Liver (tissue), 8 donors: ENCODE measurements at regions not wholly inside any gene's neighbourhood (a gene's known extent, or its start where the extent isn't known, plus 50 kb on each side); places are given as distances from the start of the nearest gene placed in this dataset.

Source experiments
- DNase-seq: peaks from one replicate; pipeline ENCODE4 v3.0.0-alpha.2; 2017; ENCODE audit warnings: low spot score
- H3K27ac ChIP-seq, 2 donors: one replicate each; pipeline ENCODE4 v1.7.0; 2013; ENCODE audit warnings: inconsistent platforms in 2 of 2, low read length in 2 of 2, control low read depth in 1 of 2, low read depth in 1 of 2, mild to moderate bottlenecking in 1 of 2
- H3K27me3 ChIP-seq, 4 donors: one replicate each; pipeline versions ENCODE4 v1.6.1 to v1.7.0; 2013; ENCODE audit warnings: low read length in 3 of 4, inconsistent platforms in 1 of 4, mild to moderate bottlenecking in 1 of 4, moderate library complexity in 1 of 4; ENCODE audit not compliant: control insufficient read depth in 4 of 4, insufficient read depth in 4 of 4
- H3K36me3 ChIP-seq, 4 donors: one replicate each; pipeline versions ENCODE4 v1.6.1 to v1.7.0; 2013; ENCODE audit warnings: low read length in 3 of 4, mild to moderate bottlenecking in 3 of 4, low read depth in 1 of 4, moderate library complexity in 1 of 4; ENCODE audit not compliant: control insufficient read depth in 4 of 4, insufficient read depth in 3 of 4
- H3K4me1 ChIP-seq, 4 donors: one replicate each; pipeline versions ENCODE4 v1.6.1 to v1.7.0; 2013; ENCODE audit warnings: low read length in 3 of 4, mild to moderate bottlenecking in 3 of 4, moderate library complexity in 1 of 4; ENCODE audit not compliant: control insufficient read depth in 4 of 4, insufficient read depth in 4 of 4
- H3K4me3 ChIP-seq, 3 donors: one replicate each; pipeline versions ENCODE4 v1.6.1 to v1.7.0; 2013; ENCODE audit warnings: low read length in 3 of 3, control low read depth in 1 of 3, low read depth in 1 of 3, mild to moderate bottlenecking in 1 of 3
- H3K9ac ChIP-seq, 2 donors: one replicate each; pipeline ENCODE4 v1.7.0; 2013; ENCODE audit warnings: low read length in 2 of 2, mild to moderate bottlenecking in 2 of 2, moderate library complexity in 2 of 2, control low read depth in 1 of 2, low read depth in 1 of 2
- H3K9me3 ChIP-seq, 4 donors: one replicate each; pipeline versions ENCODE4 v1.6.1 to v1.7.0; 2013; ENCODE audit warnings: low read length in 3 of 4; ENCODE audit not compliant: control insufficient read depth in 4 of 4
- EGR1 ChIP-seq, 2 donors: IDR thresholded peaks; 2 replicates each; pipeline ENCODE4 v1.6.1; 2016 to 2018; ENCODE audit warnings: antibody characterized with exemption in 2 of 2, low read depth in 2 of 2
- FOXA1 ChIP-seq: IDR thresholded peaks from 2 replicates; pipeline ENCODE4 v1.6.1; 2016; ENCODE audit warnings: antibody characterized with exemption
- FOXA2 ChIP-seq: IDR thresholded peaks from 2 replicates; pipeline ENCODE4 v1.6.1; 2016; ENCODE audit warnings: antibody characterized with exemption
- GABPA ChIP-seq, 2 donors: IDR thresholded peaks in 1 of 2; conservative IDR thresholded peaks in 1 of 2; 2 replicates each; pipeline ENCODE4 v1.6.1; 2016; ENCODE audit warnings: antibody characterized with exemption in 2 of 2, mild to moderate bottlenecking in 1 of 2, moderate library complexity in 1 of 2
- HNF4A ChIP-seq, 2 donors: conservative IDR thresholded peaks; 2 replicates each; pipeline ENCODE4 v1.6.1; 2016; ENCODE audit warnings: antibody characterized with exemption in 2 of 2, mild to moderate bottlenecking in 2 of 2
- HNF4G ChIP-seq: IDR thresholded peaks from 2 replicates; pipeline ENCODE4 v1.6.1; 2016; ENCODE audit warnings: antibody characterized with exemption
- JUND ChIP-seq, 2 donors: IDR thresholded peaks; 2 replicates each; pipeline ENCODE4 v1.6.1; 2016; ENCODE audit warnings: antibody characterized with exemption in 2 of 2
- NR2F2 ChIP-seq: IDR thresholded peaks from 2 replicates; pipeline ENCODE4 v1.6.1; 2016; ENCODE audit warnings: antibody characterized with exemption
- RAD21 ChIP-seq, 2 donors: IDR thresholded peaks; 2 replicates each; pipeline ENCODE4 v1.6.1; 2016; ENCODE audit warnings: antibody characterized with exemption in 2 of 2, mild to moderate bottlenecking in 2 of 2
- RXRA ChIP-seq, 2 donors: IDR thresholded peaks; 2 replicates each; pipeline ENCODE4 v1.6.1; 2017 to 2018; ENCODE audit warnings: antibody characterized with exemption in 2 of 2, mild to moderate bottlenecking in 1 of 2
- SP1 ChIP-seq: IDR thresholded peaks from 2 replicates; pipeline ENCODE4 v1.6.1; 2018; ENCODE audit warnings: antibody characterized with exemption, mild to moderate bottlenecking
- TAF1 ChIP-seq: conservative IDR thresholded peaks from 2 replicates; pipeline ENCODE4 v1.6.1; 2016; ENCODE audit warnings: antibody characterized with exemption, mild to moderate bottlenecking
- YY1 ChIP-seq: IDR thresholded peaks from 2 replicates; pipeline ENCODE4 v1.6.1; 2016; ENCODE audit warnings: antibody characterized with exemption, mild to moderate bottlenecking
- WGBS: extraction: QIAGEN DNeasy Blood & Tissue Kit; methylation state at CpG from one replicate; pipeline ENCODE4 v1.1.7; 2013; 5-methylcytosine and 5-hydroxymethylcytosine counted together
- TF ChIP-seq, protein P1 (sequence below): fragments of 150-350 bp; IDR thresholded peaks from 2 replicates; pipeline ENCODE4 v1.5.1; 2017; ENCODE audit warnings: improper control_type of control experiment, low read depth, low read length; ENCODE audit not compliant: missing input control
- TF ChIP-seq, protein P2 (sequence below): IDR thresholded peaks from 2 replicates; pipeline ENCODE4 v1.6.1; 2016; ENCODE audit warnings: antibody characterized with exemption
- TF ChIP-seq, protein P3 (sequence below): IDR thresholded peaks from 2 replicates; pipeline ENCODE4 v1.6.1; 2016; ENCODE audit warnings: antibody characterized with exemption, mild to moderate bottlenecking
- TF ChIP-seq, protein P4 (sequence below): IDR thresholded peaks from 2 replicates; pipeline ENCODE4 v1.6.1; 2016; ENCODE audit warnings: antibody characterized with exemption
- TF ChIP-seq, protein P5 (sequence below): IDR thresholded peaks from 2 replicates; pipeline ENCODE4 v1.6.1; 2016; ENCODE audit warnings: antibody characterized with exemption
- donor health status: healthy.
- donor health status: healthy.
- donor health status: healthy.
- donor health status: healthy.
- donor health status: healthy.

DNA sequence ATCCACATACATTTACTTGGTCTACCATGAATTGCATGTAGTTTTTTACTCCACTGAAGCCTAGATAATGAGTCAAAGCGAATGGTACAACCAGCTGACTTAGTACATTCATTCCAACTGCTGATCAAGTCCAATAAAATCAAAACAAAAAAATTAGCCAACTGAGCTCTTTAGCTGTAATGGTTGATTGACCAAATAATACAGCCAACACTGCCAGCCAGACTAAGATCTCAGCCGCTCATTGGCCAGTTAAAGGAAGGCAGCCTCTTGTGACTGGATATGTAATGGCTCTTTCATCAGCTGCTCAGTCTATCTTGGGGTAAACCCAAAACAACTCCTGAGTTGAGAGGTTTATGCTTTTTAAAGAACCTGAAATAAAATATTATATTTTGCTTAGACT lies 204.3 kb upstream of the RSPO3 start:
- TF ChIP-seq GABPA (IDR thresholded peaks at IDR 0.05 in 1 of 2, conservative IDR thresholded peaks at IDR 0.05 in 1 of 2) (no peak), JUND (IDR thresholded peaks at IDR 0.05) (no peak), NR2F2 (no peak), HNF4G (no peak), RXRA (IDR thresholded peaks at IDR 0.05) (no peak), EGR1 (IDR thresholded peaks at IDR 0.05; ENCODE audit: low read depth in 2 of 2) (no peak), FOXA2 (no peak), TAF1 (no peak), FOXA1 (no peak), SP1 (no peak), HNF4A (conservative IDR thresholded peaks at IDR 0.05) (no peak), YY1 (no peak), RAD21 (IDR thresholded peaks at IDR 0.05) (no peak)
- TF ChIP-seq, protein P1, sequence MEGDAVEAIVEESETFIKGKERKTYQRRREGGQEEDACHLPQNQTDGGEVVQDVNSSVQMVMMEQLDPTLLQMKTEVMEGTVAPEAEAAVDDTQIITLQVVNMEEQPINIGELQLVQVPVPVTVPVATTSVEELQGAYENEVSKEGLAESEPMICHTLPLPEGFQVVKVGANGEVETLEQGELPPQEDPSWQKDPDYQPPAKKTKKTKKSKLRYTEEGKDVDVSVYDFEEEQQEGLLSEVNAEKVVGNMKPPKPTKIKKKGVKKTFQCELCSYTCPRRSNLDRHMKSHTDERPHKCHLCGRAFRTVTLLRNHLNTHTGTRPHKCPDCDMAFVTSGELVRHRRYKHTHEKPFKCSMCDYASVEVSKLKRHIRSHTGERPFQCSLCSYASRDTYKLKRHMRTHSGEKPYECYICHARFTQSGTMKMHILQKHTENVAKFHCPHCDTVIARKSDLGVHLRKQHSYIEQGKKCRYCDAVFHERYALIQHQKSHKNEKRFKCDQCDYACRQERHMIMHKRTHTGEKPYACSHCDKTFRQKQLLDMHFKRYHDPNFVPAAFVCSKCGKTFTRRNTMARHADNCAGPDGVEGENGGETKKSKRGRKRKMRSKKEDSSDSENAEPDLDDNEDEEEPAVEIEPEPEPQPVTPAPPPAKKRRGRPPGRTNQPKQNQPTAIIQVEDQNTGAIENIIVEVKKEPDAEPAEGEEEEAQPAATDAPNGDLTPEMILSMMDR = no peak
- TF ChIP-seq, protein P2, sequence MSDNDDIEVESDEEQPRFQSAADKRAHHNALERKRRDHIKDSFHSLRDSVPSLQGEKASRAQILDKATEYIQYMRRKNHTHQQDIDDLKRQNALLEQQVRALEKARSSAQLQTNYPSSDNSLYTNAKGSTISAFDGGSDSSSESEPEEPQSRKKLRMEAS = no peak
- TF ChIP-seq, protein P3, sequence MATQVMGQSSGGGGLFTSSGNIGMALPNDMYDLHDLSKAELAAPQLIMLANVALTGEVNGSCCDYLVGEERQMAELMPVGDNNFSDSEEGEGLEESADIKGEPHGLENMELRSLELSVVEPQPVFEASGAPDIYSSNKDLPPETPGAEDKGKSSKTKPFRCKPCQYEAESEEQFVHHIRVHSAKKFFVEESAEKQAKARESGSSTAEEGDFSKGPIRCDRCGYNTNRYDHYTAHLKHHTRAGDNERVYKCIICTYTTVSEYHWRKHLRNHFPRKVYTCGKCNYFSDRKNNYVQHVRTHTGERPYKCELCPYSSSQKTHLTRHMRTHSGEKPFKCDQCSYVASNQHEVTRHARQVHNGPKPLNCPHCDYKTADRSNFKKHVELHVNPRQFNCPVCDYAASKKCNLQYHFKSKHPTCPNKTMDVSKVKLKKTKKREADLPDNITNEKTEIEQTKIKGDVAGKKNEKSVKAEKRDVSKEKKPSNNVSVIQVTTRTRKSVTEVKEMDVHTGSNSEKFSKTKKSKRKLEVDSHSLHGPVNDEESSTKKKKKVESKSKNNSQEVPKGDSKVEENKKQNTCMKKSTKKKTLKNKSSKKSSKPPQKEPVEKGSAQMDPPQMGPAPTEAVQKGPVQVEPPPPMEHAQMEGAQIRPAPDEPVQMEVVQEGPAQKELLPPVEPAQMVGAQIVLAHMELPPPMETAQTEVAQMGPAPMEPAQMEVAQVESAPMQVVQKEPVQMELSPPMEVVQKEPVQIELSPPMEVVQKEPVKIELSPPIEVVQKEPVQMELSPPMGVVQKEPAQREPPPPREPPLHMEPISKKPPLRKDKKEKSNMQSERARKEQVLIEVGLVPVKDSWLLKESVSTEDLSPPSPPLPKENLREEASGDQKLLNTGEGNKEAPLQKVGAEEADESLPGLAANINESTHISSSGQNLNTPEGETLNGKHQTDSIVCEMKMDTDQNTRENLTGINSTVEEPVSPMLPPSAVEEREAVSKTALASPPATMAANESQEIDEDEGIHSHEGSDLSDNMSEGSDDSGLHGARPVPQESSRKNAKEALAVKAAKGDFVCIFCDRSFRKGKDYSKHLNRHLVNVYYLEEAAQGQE = no peak
- TF ChIP-seq, protein P4, sequence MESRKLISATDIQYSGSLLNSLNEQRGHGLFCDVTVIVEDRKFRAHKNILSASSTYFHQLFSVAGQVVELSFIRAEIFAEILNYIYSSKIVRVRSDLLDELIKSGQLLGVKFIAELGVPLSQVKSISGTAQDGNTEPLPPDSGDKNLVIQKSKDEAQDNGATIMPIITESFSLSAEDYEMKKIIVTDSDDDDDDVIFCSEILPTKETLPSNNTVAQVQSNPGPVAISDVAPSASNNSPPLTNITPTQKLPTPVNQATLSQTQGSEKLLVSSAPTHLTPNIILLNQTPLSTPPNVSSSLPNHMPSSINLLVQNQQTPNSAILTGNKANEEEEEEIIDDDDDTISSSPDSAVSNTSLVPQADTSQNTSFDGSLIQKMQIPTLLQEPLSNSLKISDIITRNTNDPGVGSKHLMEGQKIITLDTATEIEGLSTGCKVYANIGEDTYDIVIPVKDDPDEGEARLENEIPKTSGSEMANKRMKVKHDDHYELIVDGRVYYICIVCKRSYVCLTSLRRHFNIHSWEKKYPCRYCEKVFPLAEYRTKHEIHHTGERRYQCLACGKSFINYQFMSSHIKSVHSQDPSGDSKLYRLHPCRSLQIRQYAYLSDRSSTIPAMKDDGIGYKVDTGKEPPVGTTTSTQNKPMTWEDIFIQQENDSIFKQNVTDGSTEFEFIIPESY = no peak
- TF ChIP-seq, protein P5, sequence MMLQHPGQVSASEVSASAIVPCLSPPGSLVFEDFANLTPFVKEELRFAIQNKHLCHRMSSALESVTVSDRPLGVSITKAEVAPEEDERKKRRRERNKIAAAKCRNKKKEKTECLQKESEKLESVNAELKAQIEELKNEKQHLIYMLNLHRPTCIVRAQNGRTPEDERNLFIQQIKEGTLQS = no peak
- Histone ChIP-seq H3K4me1 (no peaks in the 10 kb centered on the region), H3K9ac (no peak overlapping the region), H3K27me3 (no peaks in the 10 kb centered on the region), H3K36me3 (no peaks in the 10 kb centered on the region), H3K9me3 (no peaks in the 10 kb centered on the region), H3K27ac (no peak overlapping the region), H3K4me3 (no peak overlapping the region)
- no peak for DNase-seq
- WGBS = 76% methylated on average over 2 of the region's 2 CpGs
